Pulmonary artery endothelial cell (primary cell): ENCODE measurements at regions not wholly inside any gene's neighbourhood (a gene's known extent, or its start where the extent isn't known, plus 50 kb on each side); places are given as distances from the start of the nearest gene placed in this dataset.
A peak's percentile ranks its signal among the peaks of the same experiment; 100 is the strongest.

Experiments used
- DNase-seq: peaks from one replicate; pipeline ENCODE4 v3.0.0-alpha.2; 2011; ENCODE audit warnings: low read depth, low spot score

- DNase-seq, result peak; percentile 13
Observed at GRCh38 chr5:124839371-124839998, 93.0 kb upstream of the ZNF608 start.

- DNase-seq, result no peak
Observed at GRCh38 chr5:124841829-124842712, 95.6 kb upstream of the ZNF608 start.

- no peak for DNase-seq
Observed at GRCh38 chr5:124842725-124843595, 96.5 kb upstream of the ZNF608 start.

- DNase-seq, result no peak
Observed at GRCh38 chr5:124843596-124843899, 97.1 kb upstream of the ZNF608 start.

GRCh38 chr5:124844371-124844920, 98.0 kb upstream of the ZNF608 start:
- no peak for DNase-seq

GRCh38 chr5:124847907-124848306, 101.5 kb upstream of the ZNF608 start:
- no peak for DNase-seq

- no peak for DNase-seq
Observed at GRCh38 chr5:124849774-124850173, 103.3 kb upstream of the ZNF608 start.

- DNase-seq, result no peak
Observed at GRCh38 chr5:124856726-124857125, 110.3 kb upstream of the ZNF608 start.

GRCh38 chr5:124858612-124859011, 112.2 kb upstream of the ZNF608 start:
- DNase-seq, result no peak

GRCh38 chr5:124859027-124859426, 112.6 kb upstream of the ZNF608 start:
- DNase-seq, result no peak

GRCh38 chr5:124859556-124860290, 113.3 kb upstream of the ZNF608 start:
- DNase-seq, result no peak

GRCh38 chr5:124860291-124860655, 113.8 kb upstream of the ZNF608 start:
- DNase-seq, result no peak

GRCh38 chr5:124865066-124865465, 118.6 kb upstream of the ZNF608 start:
- no peak for DNase-seq

- no peak for DNase-seq
Observed at GRCh38 chr5:124865603-124866354, 119.3 kb upstream of the ZNF608 start.

GRCh38 chr5:124866355-124867136, 120.1 kb upstream of the ZNF608 start:
- DNase-seq, result no peak

- DNase-seq, result no peak
Observed at GRCh38 chr5:124867137-124867704, 120.8 kb upstream of the ZNF608 start.

GRCh38 chr5:124868676-124869075, 122.2 kb upstream of the ZNF608 start:
- DNase-seq, result no peak

- no peak for DNase-seq
Observed at GRCh38 chr5:124869426-124870033, 123.1 kb upstream of the ZNF608 start.

- DNase-seq, result no peak
Observed at GRCh38 chr5:124870070-124870469, 123.6 kb upstream of the ZNF608 start.
